Stomach (tissue), 8 donors: ENCODE measurements at regions not wholly inside any gene's neighbourhood (a gene's known extent, or its start where the extent isn't known, plus 50 kb on each side); places are given as distances from the start of the nearest gene placed in this dataset.

ENCODE experiments used
- DNase-seq, 2 donors: peaks; one replicate each; pipeline versions ENCODE4 v3.0.0 to v3.0.0-alpha.2; 2013 to 2019
- H3K27ac ChIP-seq, 5 donors: fragments of 200-600 bp in 4 of 5; sonication (generic) in 4 of 5; one replicate each; pipeline ENCODE4 v1.5.1; 2013 to 2019; ENCODE audit warnings: mild to moderate bottlenecking in 1 of 5, moderate library complexity in 1 of 5
- H3K27me3 ChIP-seq, 3 donors: fragments of 200-600 bp; sonication (generic); one replicate each; pipeline ENCODE4 v1.5.1; 2017 to 2019; ENCODE audit warnings: mixed run types in 1 of 3
- H3K36me3 ChIP-seq, 4 donors: fragments of 200-600 bp; sonication (generic); 1 replicate in 3 of 4; 2 replicates in 1 of 4; pipeline ENCODE4 v1.5.1; 2016 to 2019
- H3K4me1 ChIP-seq, 4 donors: fragments of 200-600 bp; sonication (generic); one replicate each; pipeline ENCODE4 v1.5.1; 2016 to 2019
- H3K4me3 ChIP-seq, 4 donors: fragments of 200-600 bp; sonication (generic) in 3 of 4; one replicate each; pipeline ENCODE4 v1.5.1; 2016 to 2019; ENCODE audit warnings: mild to moderate bottlenecking in 1 of 4
- H3K9me3 ChIP-seq, 4 donors: fragments of 200-600 bp; sonication (generic); one replicate each; pipeline ENCODE4 v1.5.1; 2016 to 2019
- CTCF ChIP-seq, 7 experiments: fragments of 450-650 bp in 4 of 7; fragments of 200-600 bp in 3 of 7; sonication (generic) in 3 of 7; IDR thresholded peaks; one replicate each; pipeline ENCODE4 v1.5.1; 2016 to 2019; ENCODE audit warnings: antibody characterized with exemption in 7 of 7, control low read depth in 2 of 7, mild to moderate bottlenecking in 1 of 7
- EP300 ChIP-seq: sonication (generic); formaldehyde crosslinking; IDR thresholded peaks from one replicate; pipeline ENCODE4 v1.6.1; 2017; ENCODE audit warnings: antibody characterized with exemption
- POLR2A ChIP-seq, 4 donors: fragments of 450-650 bp; IDR thresholded peaks; one replicate each; pipeline ENCODE4 v1.6.1; 2016; ENCODE audit warnings: antibody characterized with exemption in 4 of 4, control low read depth in 2 of 4, mild to moderate bottlenecking in 1 of 4, moderate library complexity in 1 of 4
- POLR2AphosphoS5 ChIP-seq, 3 donors: sonication (generic); formaldehyde crosslinking; IDR thresholded peaks; one replicate each; pipeline ENCODE4 v1.6.1; 2016; ENCODE audit warnings: antibody characterized with exemption in 3 of 3
- WGBS, 5 donors: extraction: QIAGEN DNeasy Blood & Tissue Kit in 3 of 5; methylation state at CpG; one replicate each; pipeline versions ENCODE4 v1.1.5 to v1.1.7; 2013 to 2018; 5-methylcytosine and 5-hydroxymethylcytosine counted together
- intact Hi-C: fragments of 100-400 bp; cut with DNase I; formaldehyde crosslinking; loops from one replicate; pipeline ENCODE4 v1.15.1; 2023; ENCODE audit warnings: low total_unique reads
- donor health status: healthy with polysubstance abuse.
- donor health status: Bipolar disorder and iron deficiency.
- donor health status: healthy.

- Histone ChIP-seq H3K27ac (no peak overlapping the region), H3K9me3 (peaks cover 0 to 10% (median 4%) of the 10 kb centered on the region in 4 donors), H3K36me3 (no peaks in the 10 kb centered on the region), H3K4me1 (no peaks in the 10 kb centered on the region), H3K4me3 (no peak overlapping the region), H3K27me3 (no peaks in the 10 kb centered on the region)
- DNase-seq: no peak
- TF ChIP-seq POLR2AphosphoS5 (IDR thresholded peaks at IDR 0.05) (no peak), CTCF (IDR thresholded peaks at IDR 0.05) (no peak), EP300 (no peak), POLR2A (IDR thresholded peaks at IDR 0.05) (no peak)
- WGBS, 5 donors: 60 to 78% (median 71%) methylated on average over 6 of the region's 6 CpGs
- intact Hi-C loops: no loop called here
Observed at GRCh38 chr5:126263591-126264184, 159.5 kb upstream of the GRAMD2B start.

GRCh38 chr5:126265917-126266316 lies 157.3 kb upstream of the GRAMD2B start:
- no peak overlapping the region for H3K27ac ChIP-seq
- TF ChIP-seq CTCF (IDR thresholded peaks at IDR 0.05): no peak
- no peak for TF ChIP-seq POLR2A (IDR thresholded peaks at IDR 0.05)
- no peak for TF ChIP-seq EP300
- no peak for TF ChIP-seq POLR2AphosphoS5 (IDR thresholded peaks at IDR 0.05)
- no peaks in the 10 kb centered on the region for H3K27me3 ChIP-seq
- H3K9me3 ChIP-seq: no peaks in the 10 kb centered on the region
- DNase-seq: no peak
- WGBS, 5 donors: 64 to 72% (median 69%) methylated on average over 4 of the region's 4 CpGs
- intact Hi-C loops: no loop called here
- no peaks in the 10 kb centered on the region for H3K36me3 ChIP-seq
- no peak overlapping the region for H3K4me3 ChIP-seq
- H3K4me1 ChIP-seq: no peaks in the 10 kb centered on the region

GRCh38 chr5:126267438-126267837 lies 155.8 kb upstream of the GRAMD2B start:
- DNase-seq: no peak

GRCh38 chr5:126268697-126269315 lies 154.4 kb upstream of the GRAMD2B start:
- no peak for TF ChIP-seq POLR2A (IDR thresholded peaks at IDR 0.05)
- TF ChIP-seq CTCF (IDR thresholded peaks at IDR 0.05): no peak
- no peak for TF ChIP-seq POLR2AphosphoS5 (IDR thresholded peaks at IDR 0.05)
- TF ChIP-seq EP300: no peak
- Histone ChIP-seq H3K36me3 (no peaks in the 10 kb centered on the region), H3K4me3 (no peak overlapping the region), H3K9me3 (no peaks in the 10 kb centered on the region), H3K27me3 (no peaks in the 10 kb centered on the region), H3K27ac (no peak overlapping the region), H3K4me1 (no peaks in the 10 kb centered on the region)
- intact Hi-C loops: no loop called here
- 48 to 72% (median 56%) methylated on average over 3 of the region's 3 CpGs for WGBS, 5 donors
- DNase-seq: no peak

More at GRCh38 chr5:126267438-126267837, 155.8 kb upstream of the GRAMD2B start:
- TF ChIP-seq CTCF (IDR thresholded peaks at IDR 0.05): no peak
- no peak for TF ChIP-seq EP300
- no peak for TF ChIP-seq POLR2AphosphoS5 (IDR thresholded peaks at IDR 0.05)
- TF ChIP-seq POLR2A (IDR thresholded peaks at IDR 0.05): no peak
- H3K27ac ChIP-seq: no peak overlapping the region
- intact Hi-C loops: no loop called here
- no peaks in the 10 kb centered on the region for H3K4me1 ChIP-seq
- no peaks in the 10 kb centered on the region for H3K36me3 ChIP-seq
- H3K27me3 ChIP-seq: no peaks in the 10 kb centered on the region
- WGBS, 5 donors: 66 to 77% (median 74%) methylated on average over 4 of the region's 4 CpGs
- H3K9me3 ChIP-seq: no peaks in the 10 kb centered on the region
- no peak overlapping the region for H3K4me3 ChIP-seq
